Mammary epithelial cell (primary cell): ENCODE measurements at regions not wholly inside any gene's neighbourhood (a gene's known extent, or its start where the extent isn't known, plus 50 kb on each side); places are given as distances from the start of the nearest gene placed in this dataset.

Experiments used
- EZH2 ChIP-seq: IDR thresholded peaks from 2 replicates; pipeline ENCODE4 v1.6.1; 2012; ENCODE audit warnings: low read length, inconsistent platforms, borderline replicate concordance
- TF ChIP-seq, protein P1 (sequence below), 2 donors: IDR thresholded peaks in 1 of 2; conservative IDR thresholded peaks in 1 of 2; 2 replicates each; pipeline ENCODE4 v1.5.1; 2011 to 2012; ENCODE audit warnings: inconsistent platforms in 2 of 2, low read length in 2 of 2, mild to moderate bottlenecking in 2 of 2, control low read depth in 1 of 2, low read depth in 1 of 2; ENCODE audit not compliant: insufficient read depth in 1 of 2; ENCODE audit errors: extremely low read depth in 1 of 2

DNA sequence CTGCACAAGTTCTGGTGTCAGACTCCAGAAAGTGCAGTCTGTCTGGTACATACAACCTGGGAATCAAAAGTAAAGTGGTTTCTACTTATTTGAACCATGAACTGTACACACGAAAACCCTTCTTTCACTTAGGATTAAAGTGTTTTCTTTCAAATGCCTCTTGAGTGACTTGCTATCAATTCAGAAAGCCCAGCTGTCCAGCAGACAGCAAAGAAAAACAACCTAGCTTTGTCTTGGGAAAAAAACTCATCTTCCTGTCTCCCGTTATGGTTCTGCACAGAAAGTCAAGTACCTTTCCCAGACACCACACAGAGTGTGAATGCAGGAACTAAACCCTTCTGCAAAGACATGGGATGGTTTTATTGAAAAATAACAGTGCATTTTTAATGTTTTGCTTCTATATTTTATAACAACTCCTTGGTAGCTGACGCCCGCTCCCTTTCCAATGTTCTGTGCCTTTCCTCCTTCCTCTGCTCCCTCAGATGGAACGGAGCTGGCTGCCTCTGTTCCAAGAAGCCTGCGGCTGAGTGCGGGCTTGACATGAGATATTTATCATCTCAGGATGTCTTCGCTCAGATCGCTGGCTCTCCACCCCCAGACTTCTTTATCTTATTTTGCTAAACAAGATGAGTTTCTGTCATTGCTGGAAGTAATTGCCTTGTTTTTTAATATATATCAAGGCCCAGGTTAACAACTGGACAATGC, 322.3 kb upstream of the B3GAT1 start:
- TF ChIP-seq, protein P1, sequence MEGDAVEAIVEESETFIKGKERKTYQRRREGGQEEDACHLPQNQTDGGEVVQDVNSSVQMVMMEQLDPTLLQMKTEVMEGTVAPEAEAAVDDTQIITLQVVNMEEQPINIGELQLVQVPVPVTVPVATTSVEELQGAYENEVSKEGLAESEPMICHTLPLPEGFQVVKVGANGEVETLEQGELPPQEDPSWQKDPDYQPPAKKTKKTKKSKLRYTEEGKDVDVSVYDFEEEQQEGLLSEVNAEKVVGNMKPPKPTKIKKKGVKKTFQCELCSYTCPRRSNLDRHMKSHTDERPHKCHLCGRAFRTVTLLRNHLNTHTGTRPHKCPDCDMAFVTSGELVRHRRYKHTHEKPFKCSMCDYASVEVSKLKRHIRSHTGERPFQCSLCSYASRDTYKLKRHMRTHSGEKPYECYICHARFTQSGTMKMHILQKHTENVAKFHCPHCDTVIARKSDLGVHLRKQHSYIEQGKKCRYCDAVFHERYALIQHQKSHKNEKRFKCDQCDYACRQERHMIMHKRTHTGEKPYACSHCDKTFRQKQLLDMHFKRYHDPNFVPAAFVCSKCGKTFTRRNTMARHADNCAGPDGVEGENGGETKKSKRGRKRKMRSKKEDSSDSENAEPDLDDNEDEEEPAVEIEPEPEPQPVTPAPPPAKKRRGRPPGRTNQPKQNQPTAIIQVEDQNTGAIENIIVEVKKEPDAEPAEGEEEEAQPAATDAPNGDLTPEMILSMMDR (conservative IDR thresholded peaks at IDR 0.05 in 1 of 2, IDR thresholded peaks at IDR 0.05 in 1 of 2; ENCODE audit: extremely low read depth in 1 of 2, insufficient read depth in 1 of 2, low read depth in 1 of 2, low read length in 2 of 2): no peak
- TF ChIP-seq EZH2: no peak
